Left renal pelvis (tissue), 4 donors: ENCODE measurements at regions not wholly inside any gene's neighbourhood (a gene's known extent, or its start where the extent isn't known, plus 50 kb on each side); places are given as distances from the start of the nearest gene placed in this dataset.
"Not testable (repeated sequence)": the region's sequence is repeated elsewhere in the genome, so short reads cannot be mapped to it uniquely, and the experiment has no call there.

Experiments
- DNase-seq, 4 donors: peaks; one replicate each; pipeline ENCODE4 v3.0.0-alpha.2; 2013; ENCODE audit warnings: low read depth in 4 of 4, low spot score in 3 of 4

DNA sequence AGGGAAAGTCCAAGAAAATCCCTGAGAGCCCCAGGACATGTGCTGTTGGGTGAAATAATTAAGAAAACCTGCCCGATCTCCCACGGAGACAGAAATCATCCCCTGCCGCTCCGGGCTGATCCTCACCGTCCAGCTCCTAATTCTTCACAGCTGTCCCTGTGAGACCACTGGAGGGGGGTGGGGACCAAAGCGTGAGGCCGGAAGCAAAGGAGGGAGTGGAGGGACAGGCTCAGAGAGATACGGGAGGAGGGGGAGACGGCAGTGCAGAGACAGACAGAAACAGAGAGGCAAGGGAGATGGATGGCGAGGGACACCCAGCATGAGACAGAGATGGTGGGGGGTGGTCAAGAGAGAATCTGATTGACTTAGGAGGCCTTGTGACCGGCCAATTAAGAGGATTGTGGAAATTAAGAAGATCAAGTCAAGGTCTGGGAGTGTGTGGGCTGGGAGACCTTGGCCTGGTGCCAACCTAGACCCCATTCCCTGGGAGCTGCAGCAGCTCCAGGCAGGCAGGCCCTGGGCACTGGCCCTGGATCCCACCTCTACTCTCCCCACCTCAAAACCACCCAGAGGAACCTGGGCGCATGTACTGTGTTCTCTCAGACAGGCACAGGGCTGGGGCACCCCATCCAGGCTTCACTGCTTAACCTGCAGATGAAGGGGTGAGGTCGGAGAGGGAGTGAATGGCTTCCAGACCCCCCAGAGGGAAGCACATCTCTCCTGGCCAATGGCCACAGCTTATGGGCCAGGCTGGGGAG is 113.2 kb upstream of the ALDH1A3 start:
- no peak for DNase-seq

DNA sequence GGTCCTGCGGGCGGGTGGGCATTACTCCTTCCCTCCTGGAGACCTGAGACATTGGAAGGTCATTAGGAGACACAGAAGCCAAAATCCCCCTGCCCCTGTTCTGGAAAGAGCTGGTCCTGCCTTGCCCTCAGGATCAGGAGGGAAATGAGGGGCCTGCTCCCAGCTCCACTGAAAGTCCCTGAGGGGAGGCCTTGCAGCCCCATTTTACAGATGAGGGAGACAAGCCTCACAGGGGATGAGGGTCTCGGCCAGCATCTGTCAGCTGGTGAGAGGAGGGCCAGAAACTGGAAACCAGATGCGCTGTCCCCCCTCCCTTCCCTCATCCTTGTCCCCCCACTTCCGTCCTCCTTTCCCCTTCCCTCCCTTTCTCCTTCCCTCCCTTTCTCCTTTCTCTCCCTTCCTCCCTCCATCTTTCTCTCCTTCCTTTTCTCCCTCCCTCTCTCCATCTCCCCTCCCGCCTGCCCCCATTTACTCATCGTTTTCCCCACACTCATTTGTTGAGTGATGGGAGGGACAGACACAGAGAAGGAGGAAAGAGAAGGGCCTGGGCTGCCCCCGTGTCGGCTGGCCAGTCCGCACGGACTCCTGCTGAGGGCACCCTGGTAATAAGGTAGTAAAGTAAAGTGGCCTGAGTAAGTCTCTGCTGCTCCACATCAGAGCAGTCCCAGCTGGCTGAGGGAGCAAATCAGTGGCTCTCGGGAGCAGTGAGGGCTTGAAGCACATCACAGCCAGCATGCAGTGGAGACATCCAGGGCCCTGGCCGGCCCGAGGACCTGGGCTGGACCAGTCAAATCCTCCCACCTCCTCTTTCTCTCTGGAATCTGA is 112.4 kb upstream of the ALDH1A3 start:
- no peak for DNase-seq

DNA sequence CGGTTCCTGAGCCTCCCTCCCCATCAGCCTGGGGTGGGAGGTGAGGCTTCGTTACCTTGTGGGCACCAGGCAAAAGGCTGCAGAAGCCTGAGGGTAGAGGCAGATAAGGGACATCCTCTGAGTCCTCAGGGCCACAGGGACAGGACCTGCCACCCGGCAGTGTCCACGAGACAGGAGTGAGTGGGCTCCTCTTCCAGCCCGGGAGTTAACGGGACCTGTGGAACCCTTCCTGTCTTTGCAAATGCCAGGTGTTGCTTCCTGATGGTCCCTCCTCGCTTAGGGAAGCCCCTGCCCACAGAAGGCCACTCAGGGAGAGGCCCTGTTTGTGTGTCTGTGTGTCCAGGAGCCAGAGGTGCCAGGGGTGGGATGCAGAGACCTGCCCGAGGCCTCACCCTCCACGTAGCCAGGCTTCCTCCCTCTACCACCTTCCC is 111.1 kb upstream of the ALDH1A3 start:
- DNase-seq: no peak

DNA sequence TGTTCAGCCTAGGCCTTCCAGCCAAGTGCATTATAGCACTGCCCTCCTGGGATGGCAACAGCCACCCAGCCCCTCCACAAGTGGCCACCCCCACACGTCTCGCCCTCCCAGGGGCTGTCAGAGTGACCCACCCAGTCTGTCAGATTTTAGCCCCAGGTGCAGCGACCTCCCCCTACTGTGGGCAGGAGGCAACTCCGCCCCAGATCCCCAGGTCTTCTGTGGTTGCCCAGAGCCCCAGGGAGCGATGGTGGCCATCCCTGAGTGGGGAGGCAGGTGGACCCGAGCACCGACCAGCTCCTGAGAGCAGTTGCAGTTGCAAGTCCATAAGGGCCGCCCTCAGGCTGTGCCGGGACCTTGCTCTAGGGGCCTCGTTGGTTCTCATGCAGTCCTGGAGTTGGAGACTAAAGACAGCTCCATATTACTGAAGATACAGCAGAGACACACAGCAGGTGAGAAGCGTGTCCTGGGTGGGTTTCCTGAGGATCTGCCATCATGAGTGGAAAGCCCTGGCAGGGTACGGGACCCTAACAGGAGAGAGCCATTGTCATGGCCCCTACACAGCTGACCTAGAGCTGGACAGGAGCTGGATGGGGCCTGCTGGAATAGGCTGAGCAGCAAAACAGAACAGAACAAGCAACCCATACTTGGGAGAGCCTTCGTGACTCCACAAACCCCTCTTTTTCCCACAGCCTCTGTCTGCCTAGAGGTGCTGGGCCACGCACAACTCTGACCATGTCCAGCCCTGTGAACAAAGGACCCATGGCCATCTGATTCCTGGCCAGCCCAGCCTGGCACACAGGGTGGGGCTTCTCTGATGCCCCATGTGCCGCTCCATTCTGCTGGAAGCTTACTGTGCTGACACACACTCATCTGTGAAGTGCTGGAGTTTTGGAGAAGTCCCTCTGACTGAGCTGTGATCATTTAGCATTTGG is 110.3 kb upstream of the ALDH1A3 start:
- no peak for DNase-seq

DNA sequence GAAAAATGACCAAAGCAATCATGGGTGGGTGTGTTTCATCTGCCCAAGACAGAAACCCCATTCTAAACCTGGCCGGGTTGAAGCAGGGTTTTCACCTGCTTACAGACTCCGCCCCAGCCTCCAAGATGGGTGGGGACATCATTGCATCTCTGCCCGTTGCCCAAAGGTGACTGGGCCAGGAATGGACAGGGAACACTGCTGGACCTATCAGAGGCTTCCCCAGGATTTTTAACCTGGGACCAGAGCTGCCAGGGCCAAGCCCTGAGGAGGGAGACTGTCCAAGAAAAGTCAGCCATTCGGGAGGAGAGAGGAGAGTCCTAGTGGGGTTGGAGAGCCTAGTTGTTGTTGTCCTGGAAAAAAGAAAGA is 109.7 kb upstream of the ALDH1A3 start:
- DNase-seq: no peak

DNA sequence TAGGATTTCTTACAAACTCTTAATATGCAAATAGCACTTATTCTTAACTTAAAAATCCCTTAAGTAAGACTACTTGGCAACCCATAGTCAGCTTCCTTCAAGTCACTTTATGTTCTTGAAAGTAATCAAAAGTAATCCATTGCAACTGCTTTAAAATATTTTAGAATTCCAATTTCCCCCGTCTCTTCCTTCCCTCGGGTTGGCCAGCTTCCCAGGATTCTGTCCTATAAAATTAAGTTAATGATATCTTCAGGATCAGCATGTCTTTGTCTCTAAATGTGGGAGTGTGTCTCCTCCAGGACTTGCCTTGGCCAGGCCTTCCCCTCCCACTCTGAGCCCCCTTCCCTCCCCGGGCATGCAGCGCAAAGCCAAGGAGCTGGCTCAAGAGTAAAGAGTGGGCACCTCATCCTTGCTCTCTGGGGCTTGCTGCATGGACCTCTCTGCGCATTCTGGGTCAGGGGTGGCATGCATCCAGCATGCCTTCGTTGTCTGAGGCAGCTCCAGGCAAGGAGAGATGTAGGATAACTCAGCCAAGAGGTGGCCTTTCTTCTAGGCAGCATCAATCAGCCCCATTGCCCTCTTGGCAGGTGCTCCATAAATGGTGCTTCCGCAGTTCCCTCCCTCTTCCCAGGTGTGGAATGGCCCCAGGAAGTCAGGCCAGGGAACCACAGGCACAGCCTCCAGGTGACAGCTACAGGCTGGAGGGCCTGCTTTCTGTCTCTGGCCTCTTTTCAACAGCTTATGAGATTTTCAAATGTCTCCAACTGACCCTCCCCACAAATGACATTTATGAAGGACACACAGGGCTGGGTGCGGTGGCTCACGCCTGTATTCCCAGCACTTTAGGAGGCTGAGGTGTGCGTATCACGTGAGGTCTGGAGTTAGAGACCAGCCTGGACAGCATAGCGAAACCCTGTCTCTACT is 108.7 kb upstream of the ALDH1A3 start:
- no peak for DNase-seq

DNA sequence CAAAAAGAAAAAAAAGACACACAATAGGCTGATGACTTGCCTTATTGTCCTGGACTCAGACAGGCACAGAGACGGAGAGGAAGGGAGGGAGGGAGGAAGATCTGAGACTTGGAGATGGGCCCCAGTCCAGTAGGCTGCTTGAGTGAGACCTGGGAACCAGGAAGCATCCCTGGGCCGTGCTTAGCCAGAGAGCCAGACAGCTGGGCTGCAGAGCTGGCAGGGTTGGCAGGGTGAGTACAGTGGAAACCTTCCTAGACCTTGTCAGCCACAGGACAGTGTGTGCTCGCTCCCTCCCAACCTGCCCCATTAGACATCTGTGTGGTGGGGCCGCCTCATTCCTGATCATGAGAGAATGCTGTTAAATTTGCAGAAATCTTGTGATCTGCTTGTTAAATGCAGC is 107.9 kb upstream of the ALDH1A3 start:
- no peak for DNase-seq

DNA sequence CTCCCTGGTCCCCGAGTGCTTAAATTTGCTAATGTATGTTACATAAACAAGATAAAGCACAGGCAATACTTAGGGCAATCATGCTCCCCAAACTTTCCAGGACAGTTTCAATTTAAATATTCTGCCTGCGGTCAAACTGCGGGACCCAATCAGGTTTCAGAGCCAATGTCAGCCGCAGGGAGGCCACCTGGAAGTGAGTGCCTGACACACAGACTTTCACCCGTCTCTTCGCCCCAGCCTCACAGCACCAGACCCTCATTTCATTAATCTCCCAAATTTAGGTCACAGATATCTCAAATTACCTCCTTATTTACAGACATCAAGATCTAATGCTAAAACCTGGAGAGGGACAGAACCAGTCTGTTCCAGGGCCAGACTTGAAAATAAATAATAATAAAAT is 107.2 kb upstream of the ALDH1A3 start:
- DNase-seq: no peak

DNA sequence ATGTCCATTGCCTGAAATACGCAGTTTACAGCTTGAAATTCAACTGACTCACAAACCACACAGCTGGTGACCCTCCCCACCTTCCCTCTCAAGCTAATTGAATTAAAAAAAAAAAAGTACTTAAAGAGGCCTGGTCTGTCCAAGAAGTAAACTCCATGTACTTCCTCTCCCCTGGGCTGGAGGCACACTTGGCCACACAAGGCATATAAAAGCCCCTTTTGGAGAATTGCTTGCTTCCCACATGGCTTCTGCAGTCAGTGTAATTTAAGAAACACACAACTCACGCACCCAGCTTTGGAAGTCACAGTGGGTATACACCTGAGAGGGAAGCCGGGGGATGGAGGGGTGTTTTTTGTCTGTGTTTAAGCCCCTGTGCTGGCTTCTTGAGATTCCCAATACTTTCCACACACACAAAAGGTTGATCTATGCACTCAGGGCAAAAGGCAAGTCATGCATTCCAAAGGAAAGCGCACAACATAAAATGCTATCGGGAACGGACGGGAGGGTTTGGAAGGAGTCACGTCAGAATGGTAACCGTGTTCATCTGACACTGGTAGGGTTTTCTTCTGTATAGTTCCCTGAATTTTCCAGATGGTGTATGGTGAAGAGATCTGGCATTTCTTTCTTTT is 106.6 kb upstream of the ALDH1A3 start:
- peak in 1 of 4 donors; percentile 34 for DNase-seq

DNA sequence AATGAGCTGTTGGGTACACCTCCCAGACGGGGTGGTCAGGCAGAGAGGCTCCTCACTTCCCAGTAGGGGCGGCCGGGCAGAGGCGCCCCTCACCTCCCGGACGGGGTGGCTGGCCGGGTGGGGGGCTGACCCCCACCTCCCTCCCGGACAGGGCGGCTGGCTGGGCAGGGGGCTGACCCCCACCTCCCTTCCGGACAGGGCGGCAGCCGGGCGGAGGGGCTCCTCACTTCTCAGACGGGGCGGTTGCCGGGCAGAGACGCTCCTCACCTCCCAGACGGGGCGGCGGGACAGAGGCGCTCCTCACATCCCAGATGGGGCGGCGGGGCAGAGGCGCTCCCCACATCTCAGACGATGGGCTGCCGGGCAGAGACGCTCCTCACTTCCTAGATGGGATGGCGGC is 105.6 kb upstream of the ALDH1A3 start:
- DNase-seq: not testable (repeated sequence)

DNA sequence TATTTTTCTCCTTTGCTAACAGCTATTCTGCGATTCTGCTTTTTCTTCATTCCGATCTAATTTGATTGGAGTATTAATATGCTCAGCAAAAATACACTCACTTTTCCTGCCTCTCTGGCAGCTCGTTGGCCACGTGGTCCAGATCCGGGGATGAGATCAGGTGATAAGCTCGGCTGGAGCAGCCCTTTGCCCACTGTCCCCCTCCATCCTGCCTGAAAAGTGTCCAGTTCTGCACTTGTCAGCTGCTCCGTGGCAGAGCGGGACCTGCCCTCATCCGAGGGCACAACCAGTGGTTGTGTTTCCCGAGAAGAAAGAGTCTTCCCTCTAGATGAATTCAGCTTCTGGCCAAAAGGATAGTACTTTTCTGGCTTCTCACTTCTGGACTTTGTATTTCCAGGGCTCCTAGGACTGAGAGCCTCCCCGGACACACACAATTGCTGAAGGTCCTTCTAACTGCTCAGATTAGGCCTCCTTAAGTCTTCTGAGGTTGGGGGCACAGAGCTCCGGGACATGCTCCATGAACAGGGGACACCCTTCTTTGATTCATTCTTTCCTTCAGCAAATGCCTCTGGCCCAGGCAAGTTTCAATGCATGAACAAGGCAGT is 103.9 kb upstream of the ALDH1A3 start:
- DNase-seq: no peak

DNA sequence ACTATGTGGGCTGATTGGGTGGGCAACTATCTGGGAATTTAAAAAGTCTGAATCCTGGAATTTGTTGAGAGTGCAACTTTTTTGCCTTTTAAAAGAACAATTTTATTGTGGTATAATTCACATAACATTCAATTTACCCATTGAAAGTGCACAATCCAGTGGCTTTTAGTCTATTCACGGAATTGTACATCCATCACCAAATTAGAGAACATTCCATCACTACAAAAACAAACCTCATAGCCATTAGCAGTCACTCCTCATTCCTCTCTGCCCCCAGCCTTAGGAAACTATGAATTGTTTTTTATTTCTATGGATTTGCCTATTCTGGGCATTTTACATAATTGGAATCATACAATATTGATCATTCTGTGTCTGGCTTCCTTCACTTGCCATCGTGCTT is 101.8 kb upstream of the ALDH1A3 start:
- no peak for DNase-seq

DNA sequence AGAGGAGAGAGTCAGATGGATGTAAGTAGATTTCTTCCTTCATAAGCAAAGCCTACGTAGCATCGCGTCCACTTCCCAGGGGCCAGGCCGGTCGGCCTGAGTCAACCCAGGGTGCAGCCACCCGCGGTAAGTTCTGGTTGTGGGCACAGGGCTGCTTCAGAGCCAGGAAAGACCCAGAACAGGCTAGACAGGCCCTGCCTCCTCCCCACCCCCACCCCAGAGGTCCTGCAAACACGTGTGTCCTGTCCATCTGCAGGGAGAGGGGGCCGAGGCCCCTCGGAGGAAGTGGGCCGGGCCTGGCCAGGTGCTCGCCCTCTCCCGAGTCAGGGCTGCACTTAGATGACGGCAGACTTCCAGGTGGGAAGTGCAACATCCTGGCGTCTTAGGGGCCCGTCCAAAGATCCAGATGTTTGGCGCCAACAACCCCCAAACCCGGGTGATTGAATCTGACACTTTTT is 100.8 kb upstream of the ALDH1A3 start:
- DNase-seq: no peak

DNA sequence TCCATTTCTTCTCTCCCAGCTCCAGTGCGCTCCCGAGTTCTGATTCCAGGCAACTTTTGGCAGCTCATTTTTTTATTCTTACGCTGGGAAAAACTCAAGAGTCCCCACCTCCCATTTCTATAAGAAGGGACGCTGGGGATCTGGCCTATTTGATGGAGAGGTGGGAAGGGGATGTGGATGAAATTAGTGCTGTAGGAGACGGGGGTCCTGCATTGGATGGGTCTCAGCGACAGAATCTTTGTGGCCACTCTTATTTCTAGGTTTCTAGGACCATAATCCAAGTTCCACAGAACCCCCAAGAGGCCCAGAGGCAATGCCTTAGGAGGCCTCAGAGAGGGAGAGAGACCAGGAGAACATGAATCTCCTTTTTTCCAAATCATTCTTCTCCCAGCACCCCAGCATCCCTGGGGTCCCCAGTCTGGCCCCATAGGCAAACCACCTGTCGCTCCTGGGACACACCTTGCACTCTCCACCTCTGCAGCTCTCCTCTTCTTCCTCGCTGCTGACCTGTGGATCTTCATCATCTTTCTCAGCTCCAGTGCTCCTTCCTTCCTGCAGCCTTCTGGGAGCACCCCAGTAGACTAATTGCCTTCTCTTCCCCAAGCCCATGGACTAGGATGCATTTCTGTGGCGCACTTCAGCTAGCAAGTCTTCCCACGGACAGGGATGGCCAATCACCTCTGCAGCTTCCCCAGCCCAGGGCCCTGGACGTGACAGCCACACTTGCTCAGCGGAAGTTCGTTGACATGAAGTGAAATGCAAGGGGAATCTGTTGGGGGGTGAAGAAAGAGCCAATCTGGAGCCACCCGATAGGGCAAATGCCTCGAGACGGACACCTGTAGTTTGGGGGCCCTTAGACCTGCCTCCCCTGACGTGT is 100.1 kb upstream of the ALDH1A3 start:
- DNase-seq: no peak

DNA sequence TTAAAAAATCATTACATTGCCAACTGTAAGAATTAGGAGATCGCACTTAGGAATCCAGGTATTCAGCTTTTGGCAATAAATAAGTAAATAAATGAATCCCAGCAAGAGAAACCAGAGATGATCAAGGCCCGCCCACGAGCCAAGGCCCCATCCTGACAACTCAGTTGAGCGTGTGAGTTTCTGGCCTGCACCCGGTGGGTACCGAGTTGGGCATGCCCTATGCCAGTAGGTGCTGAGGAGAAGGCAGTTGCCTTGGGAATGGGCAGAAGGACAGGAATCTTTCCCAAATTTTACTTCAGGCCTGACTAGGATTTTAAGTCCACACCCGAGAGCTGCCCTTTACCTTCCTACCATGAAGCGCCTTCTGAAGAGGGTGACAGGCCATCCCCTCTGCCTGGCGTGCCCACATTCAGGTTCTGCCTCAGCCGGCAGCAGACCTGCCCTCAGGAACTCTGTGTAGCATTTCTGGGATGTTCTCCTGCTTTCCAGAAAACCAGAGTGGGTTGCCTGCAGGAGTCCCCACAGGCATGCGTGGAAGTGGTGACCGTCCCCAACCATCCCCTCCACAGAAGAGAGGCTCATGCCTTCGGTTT is 99.3 kb upstream of the ALDH1A3 start:
- DNase-seq: no peak

DNA sequence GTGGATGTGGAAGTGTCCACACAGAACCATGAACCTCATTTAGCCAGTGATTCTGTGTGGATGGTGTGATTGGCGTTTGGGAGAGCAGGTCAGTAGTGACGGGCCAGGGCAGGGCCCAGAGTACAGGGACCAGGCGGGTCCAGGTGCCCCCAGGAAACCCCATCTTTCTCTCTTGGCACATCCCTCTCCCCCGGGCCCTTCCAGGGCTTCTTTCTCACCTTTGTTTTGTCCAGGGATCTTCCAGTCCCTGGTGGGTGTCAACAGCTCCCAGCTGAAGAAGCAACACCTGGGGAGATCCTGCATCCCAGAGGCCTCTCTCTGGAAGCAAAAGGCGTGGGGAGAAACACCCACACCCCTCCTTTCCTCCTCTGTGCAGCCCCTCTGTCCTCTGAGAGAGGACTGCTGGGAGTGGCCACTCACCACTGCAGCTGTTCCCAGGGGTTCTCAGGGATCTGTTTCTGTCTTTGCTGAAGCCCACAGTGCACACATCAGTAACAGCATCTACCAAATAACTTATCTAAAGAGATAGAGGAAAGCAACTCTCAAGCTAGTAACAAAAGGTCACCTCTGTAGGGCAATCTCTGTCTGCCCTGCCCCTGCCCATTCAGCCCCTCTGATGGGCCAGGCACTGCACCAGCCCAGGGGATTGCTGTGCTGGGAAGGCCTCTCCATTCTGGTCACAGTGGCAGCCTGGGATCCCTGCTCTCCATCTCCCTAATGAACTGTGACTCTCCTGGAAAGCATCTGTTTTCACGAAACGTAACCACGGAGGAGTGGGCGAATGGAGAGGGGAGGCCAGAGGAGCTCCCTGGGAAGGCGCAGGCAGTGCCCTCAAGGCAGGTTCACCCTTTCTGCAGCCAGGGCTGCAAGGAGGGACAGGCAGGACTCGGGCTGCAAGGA is 98.3 kb upstream of the ALDH1A3 start:
- no peak for DNase-seq
